ENCODE measurements at regions not wholly inside any gene's neighbourhood (a gene's known extent, or its start where the extent isn't known, plus 50 kb on each side); places are given as distances from the start of the nearest gene placed in this dataset.

DNA sequence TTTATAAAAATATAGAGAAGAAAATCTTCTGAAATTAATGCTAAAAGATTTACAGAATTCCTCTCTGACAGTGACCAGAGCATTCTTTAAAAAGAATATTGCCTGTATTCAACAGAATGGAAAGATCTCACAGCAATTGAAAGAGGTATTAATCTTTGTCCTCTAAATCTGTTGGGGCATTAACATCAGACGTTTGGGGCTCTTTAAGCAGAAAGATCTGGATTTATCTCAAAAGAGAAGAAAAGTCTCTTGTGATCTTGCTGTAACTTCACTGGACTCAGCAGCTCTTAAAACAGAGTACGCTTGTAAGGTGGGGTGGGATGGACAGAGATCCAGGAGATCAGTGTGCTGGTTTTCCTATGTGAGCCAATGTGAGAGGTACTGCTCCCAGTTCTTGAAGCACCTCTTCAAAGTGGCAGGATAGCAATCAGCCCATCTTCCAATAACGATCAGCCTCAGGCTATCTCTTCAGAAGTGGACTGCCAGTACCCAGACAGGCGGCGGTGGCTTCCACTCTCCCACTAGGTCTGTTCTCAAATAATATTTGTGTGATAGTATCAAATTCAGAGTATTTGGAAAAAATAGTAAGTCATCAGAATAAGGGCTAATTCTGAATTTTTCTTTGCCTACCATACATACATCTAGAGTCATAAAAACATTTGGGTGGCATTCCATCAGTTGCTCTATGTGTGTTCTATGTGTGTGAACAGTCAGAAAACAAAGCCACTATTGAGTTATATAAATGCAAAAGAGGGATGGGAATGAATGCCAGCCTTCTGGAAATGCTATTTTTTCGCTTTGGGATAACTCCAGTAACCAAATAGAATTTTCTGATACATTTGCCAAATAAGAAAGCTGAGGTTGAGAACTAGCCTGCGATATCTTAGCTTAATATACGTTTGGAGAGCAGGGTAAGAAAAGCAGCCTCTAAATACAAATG, 237.4 kb upstream of the RGS6 start:
- Histone ChIP-seq H3K4me3 (replicated peaks; ENCODE audit: insufficient read depth, low read length) (no peak overlapping the region), H3K27ac (replicated peaks) (no peak overlapping the region), H3K27me3 (ENCODE audit: insufficient read depth, poor library complexity, severe bottlenecking) (no peaks in the 10 kb centered on the region)
- TF ChIP-seq, protein P1, sequence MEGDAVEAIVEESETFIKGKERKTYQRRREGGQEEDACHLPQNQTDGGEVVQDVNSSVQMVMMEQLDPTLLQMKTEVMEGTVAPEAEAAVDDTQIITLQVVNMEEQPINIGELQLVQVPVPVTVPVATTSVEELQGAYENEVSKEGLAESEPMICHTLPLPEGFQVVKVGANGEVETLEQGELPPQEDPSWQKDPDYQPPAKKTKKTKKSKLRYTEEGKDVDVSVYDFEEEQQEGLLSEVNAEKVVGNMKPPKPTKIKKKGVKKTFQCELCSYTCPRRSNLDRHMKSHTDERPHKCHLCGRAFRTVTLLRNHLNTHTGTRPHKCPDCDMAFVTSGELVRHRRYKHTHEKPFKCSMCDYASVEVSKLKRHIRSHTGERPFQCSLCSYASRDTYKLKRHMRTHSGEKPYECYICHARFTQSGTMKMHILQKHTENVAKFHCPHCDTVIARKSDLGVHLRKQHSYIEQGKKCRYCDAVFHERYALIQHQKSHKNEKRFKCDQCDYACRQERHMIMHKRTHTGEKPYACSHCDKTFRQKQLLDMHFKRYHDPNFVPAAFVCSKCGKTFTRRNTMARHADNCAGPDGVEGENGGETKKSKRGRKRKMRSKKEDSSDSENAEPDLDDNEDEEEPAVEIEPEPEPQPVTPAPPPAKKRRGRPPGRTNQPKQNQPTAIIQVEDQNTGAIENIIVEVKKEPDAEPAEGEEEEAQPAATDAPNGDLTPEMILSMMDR (IDR thresholded peaks at IDR 0.05; ENCODE audit: insufficient read depth, low read length) = no peak
- no peak for TF ChIP-seq SPI1 (IDR thresholded peaks at IDR 0.05; ENCODE audit: borderline replicate concordance, low read depth)
- TF ChIP-seq, protein P2, sequence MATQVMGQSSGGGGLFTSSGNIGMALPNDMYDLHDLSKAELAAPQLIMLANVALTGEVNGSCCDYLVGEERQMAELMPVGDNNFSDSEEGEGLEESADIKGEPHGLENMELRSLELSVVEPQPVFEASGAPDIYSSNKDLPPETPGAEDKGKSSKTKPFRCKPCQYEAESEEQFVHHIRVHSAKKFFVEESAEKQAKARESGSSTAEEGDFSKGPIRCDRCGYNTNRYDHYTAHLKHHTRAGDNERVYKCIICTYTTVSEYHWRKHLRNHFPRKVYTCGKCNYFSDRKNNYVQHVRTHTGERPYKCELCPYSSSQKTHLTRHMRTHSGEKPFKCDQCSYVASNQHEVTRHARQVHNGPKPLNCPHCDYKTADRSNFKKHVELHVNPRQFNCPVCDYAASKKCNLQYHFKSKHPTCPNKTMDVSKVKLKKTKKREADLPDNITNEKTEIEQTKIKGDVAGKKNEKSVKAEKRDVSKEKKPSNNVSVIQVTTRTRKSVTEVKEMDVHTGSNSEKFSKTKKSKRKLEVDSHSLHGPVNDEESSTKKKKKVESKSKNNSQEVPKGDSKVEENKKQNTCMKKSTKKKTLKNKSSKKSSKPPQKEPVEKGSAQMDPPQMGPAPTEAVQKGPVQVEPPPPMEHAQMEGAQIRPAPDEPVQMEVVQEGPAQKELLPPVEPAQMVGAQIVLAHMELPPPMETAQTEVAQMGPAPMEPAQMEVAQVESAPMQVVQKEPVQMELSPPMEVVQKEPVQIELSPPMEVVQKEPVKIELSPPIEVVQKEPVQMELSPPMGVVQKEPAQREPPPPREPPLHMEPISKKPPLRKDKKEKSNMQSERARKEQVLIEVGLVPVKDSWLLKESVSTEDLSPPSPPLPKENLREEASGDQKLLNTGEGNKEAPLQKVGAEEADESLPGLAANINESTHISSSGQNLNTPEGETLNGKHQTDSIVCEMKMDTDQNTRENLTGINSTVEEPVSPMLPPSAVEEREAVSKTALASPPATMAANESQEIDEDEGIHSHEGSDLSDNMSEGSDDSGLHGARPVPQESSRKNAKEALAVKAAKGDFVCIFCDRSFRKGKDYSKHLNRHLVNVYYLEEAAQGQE (IDR thresholded peaks at IDR 0.05; ENCODE audit: insufficient replicate concordance, low read depth) = no peak
- no peak for TF ChIP-seq GABPA (IDR thresholded peaks at IDR 0.05; ENCODE audit: low read depth)
- no peak for TF ChIP-seq POLR2AphosphoS5 (IDR thresholded peaks at IDR 0.05; ENCODE audit: low read depth)
- no peak for DNase-seq (ENCODE audit: low read depth in 1 of 2, low spot score in 1 of 2)

DNA sequence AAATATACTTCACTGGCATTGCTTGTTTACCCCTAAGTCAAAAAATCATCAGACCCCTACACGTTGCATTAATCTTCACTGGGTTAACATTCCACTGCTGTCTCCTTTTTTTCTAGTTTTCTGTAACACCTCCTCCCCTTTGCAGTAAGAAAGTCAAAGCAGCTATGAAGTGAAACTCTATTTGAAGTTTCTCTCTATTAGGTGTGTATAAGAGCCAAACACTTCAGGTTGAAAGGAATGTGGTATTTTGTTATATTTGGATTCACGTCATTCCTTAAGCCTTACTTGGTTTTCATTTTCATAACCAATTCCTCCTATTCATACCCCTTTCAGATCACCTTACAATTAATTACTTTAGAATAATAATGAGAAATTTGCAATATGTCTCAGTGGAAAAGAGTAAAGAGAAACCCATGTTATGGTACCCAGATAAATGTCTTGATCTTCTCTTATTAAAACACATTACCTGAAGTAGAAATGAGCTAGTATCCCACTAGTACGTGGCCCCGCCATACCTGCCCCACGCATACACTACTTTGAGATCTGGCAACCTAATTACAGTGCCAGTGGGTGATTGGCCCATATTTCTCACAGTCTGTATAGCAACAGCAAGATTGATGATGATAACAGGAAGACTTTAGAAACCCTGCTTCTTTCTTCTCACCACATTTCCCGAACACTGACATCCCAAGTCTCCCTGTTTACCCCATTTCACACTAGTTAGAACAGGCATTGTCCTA, 236.4 kb upstream of the RGS6 start:
- no peak for DNase-seq (ENCODE audit: low read depth in 1 of 2, low spot score in 1 of 2)
- TF ChIP-seq POLR2AphosphoS5 (IDR thresholded peaks at IDR 0.05; ENCODE audit: low read depth) (no peak), GABPA (IDR thresholded peaks at IDR 0.05; ENCODE audit: low read depth) (no peak), SPI1 (IDR thresholded peaks at IDR 0.05; ENCODE audit: borderline replicate concordance, low read depth) (no peak)
- TF ChIP-seq, protein P1 (IDR thresholded peaks at IDR 0.05; ENCODE audit: insufficient read depth, low read length) = no peak
- TF ChIP-seq, protein P2 (IDR thresholded peaks at IDR 0.05; ENCODE audit: insufficient replicate concordance, low read depth) = no peak
- H3K27ac ChIP-seq (replicated peaks) = no peak overlapping the region

DNA sequence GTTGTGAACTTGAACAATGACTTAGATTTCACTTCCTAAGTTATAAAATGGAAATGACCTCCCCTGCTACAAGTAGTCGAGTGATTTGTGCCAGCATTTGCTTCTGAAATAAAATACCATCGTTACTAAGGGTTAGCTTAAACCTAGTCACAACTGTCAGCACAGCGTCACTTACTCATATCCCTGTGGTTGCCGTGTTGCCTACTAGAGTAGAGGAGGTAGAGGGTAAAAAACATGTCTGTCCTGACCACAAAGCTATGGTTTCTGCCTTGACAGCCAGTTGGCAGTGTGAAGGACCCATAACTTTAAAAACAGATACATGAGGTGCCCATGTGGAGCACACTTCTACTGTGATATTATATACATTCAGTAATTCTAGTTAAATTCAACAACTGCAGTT, 234.2 kb upstream of the RGS6 start:
- Histone ChIP-seq H3K27me3 (ENCODE audit: insufficient read depth, poor library complexity, severe bottlenecking) (no peaks in the 10 kb centered on the region), H3K27ac (replicated peaks) (no peak overlapping the region), H3K4me3 (replicated peaks; ENCODE audit: insufficient read depth, low read length) (no peak overlapping the region)
- no peak for DNase-seq (ENCODE audit: low read depth in 1 of 2, low spot score in 1 of 2)
- TF ChIP-seq GABPA (IDR thresholded peaks at IDR 0.05; ENCODE audit: low read depth) (no peak), POLR2AphosphoS5 (IDR thresholded peaks at IDR 0.05; ENCODE audit: low read depth) (no peak), SPI1 (IDR thresholded peaks at IDR 0.05; ENCODE audit: borderline replicate concordance, low read depth) (no peak)
- TF ChIP-seq, protein P1 (IDR thresholded peaks at IDR 0.05; ENCODE audit: insufficient read depth, low read length) = no peak
- TF ChIP-seq, protein P2 (IDR thresholded peaks at IDR 0.05; ENCODE audit: insufficient replicate concordance, low read depth) = no peak

More for the DNA sequence above, 236.4 kb upstream of the RGS6 start:
- H3K27me3 ChIP-seq (ENCODE audit: insufficient read depth, poor library complexity, severe bottlenecking) = no peaks in the 10 kb centered on the region
- no peak overlapping the region for H3K4me3 ChIP-seq (replicated peaks; ENCODE audit: insufficient read depth, low read length)
